Right renal pelvis (tissue), 4 donors: ENCODE measurements at regions not wholly inside any gene's neighbourhood (a gene's known extent, or its start where the extent isn't known, plus 50 kb on each side); places are given as distances from the start of the nearest gene placed in this dataset.
A peak's percentile ranks its signal among the peaks of the same experiment; 100 is the strongest.
"Not testable (repeated sequence)": the region's sequence is repeated elsewhere in the genome, so short reads cannot be mapped to it uniquely, and the experiment has no call there.

Experiments
- DNase-seq, 4 donors: peaks; one replicate each; pipeline ENCODE4 v3.0.0-alpha.2; 2013; ENCODE audit warnings: low read depth in 4 of 4, low spot score in 3 of 4, missing footprints in 1 of 4

- no peak for DNase-seq
These were observed 827.6 kb downstream of the SLC6A15 start for GRCh38 chr12:84085046-84085445.

DNA sequence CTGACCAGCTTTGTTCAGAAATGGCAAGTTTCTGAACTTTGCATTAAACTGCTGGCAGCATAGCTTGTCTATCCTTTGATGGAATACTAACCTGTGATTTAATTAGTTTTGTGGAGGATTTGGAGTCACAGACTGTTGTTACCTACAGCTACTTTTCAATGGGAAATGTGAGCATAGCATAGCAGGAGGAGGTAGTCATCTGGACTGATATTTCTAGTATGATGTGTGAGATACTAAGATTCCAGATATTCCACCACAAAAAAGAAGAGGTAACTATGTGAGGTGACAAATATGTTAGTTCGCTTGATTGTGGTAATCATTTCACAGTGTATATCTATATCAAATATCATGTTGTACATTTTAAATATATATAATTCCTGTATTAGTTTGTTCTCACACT is 833.0 kb downstream of the SLC6A15 start:
- no peak for DNase-seq

GRCh38 chr12:84077679-84078078 is 834.9 kb downstream of the SLC6A15 start:
- DNase-seq: peak in 2 of 4 donors; percentile 0

DNA sequence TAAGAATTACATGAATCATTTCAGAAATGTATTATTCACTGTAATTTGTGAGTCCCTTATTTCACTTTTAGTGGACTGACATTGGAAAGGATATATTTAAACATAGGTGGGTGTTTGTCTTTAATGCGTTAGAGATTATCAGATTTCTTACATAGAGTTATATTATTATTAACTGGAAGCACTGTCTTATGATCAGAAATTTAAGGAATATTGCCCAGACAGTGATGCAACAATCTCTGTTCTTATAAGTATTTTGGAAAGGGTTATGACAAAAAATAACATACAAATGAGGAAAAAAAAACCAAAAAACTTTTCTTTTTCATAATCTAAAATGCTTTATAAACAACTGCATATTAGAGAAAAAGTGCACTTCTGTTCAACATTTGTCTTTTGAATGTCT is 836.6 kb downstream of the SLC6A15 start:
- no peak for DNase-seq

DNA sequence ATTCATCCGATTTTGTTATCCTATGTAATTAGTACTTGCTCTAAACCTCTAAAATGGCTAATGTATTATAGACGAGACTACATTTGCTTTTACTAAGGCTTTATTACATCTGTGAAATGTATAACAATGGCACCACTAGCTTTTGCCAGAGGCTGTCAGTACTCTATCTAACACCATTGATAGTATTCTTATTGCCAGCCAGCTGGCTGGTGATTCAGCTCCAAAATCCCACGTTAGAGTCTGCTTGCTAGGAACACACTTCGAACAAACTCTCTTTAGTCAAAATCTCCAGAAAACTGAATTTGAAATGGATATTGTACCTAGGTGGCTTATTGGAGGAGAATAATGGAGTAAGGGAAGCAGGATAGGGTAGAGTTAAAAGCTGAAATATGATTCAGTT is 839.2 kb downstream of the SLC6A15 start:
- no peak for DNase-seq

DNA sequence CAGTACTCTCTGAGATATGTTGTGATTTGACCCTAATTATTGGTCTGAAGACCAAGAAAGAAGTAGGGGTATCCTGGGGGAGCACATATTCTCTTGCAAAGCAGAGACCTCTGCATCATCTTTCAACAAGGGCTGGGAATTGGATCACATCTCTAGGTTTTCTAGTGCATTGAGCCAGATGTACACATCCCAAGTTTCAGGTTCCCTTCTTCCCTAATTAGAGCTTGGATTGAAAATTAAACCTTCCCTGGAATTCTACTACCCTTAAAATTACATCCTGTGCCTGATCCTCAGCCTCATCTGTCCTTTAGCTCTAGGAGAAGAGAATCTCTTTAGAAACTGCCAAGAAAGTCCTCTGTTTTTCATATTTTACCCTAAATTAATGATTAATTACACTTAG is 839.6 kb downstream of the SLC6A15 start:
- DNase-seq: no peak

GRCh38 chr12:84070292-84070691 is 842.3 kb downstream of the SLC6A15 start:
- no peak for DNase-seq

GRCh38 chr12:84069699-84070098 is 842.9 kb downstream of the SLC6A15 start:
- DNase-seq: no peak

GRCh38 chr12:84069198-84069597 is 843.4 kb downstream of the SLC6A15 start:
- no peak for DNase-seq

- no peak for DNase-seq
These were observed 854.5 kb downstream of the SLC6A15 start for GRCh38 chr12:84058136-84058535.

- DNase-seq: no peak
These were observed 857.8 kb downstream of the SLC6A15 start for GRCh38 chr12:84054811-84055210.

- DNase-seq: no peak
These were observed 864.7 kb downstream of the SLC6A15 start for GRCh38 chr12:84047881-84048280.

GRCh38 chr12:84046859-84047258 is 865.7 kb downstream of the SLC6A15 start:
- DNase-seq: no peak

DNA sequence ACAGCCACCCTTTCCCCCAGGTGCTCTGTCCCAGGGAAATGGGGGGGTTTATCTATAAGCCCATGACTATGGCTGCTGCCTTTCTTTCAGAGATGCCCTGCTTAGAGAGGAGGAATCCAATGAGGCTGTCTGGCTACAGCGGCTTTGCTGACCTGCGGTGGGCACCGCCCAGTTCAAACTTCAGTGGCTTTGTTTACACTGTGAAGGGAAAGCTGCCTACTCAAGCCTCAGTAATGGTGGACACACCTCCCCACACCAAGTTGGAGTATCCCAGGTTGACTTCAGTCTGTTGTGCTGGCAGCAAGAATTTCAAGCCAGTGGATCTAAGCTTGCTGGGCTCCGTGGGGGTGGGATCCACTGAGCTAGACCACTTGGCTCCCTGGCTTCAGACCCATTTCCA is 869.2 kb downstream of the SLC6A15 start:
- no peak for DNase-seq

GRCh38 chr12:84038242-84038641 is 874.4 kb downstream of the SLC6A15 start:
- no peak for DNase-seq

DNA sequence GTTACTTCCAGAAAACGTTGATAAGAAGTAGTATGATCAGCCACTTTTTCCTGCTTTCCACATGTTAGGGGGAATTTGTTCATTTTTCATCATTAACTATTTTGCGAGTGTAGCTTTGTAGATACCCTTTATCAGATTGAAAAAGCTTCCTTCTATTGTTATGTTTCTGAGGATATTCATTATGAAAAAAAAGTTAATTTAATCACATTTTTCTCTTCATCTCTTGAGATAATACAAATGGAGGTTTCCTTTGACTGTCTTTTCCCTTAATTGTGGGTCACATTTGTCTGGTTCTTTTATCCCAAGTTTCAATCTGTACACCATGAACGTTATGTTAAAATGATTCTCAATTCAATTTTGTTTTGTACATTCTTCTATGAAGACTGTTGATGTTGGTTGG is 875.7 kb downstream of the SLC6A15 start:
- no peak for DNase-seq

GRCh38 chr12:84035766-84036165 is 876.8 kb downstream of the SLC6A15 start:
- DNase-seq: no peak

- no peak for DNase-seq
These were observed 877.7 kb downstream of the SLC6A15 start for GRCh38 chr12:84034871-84035270.

DNA sequence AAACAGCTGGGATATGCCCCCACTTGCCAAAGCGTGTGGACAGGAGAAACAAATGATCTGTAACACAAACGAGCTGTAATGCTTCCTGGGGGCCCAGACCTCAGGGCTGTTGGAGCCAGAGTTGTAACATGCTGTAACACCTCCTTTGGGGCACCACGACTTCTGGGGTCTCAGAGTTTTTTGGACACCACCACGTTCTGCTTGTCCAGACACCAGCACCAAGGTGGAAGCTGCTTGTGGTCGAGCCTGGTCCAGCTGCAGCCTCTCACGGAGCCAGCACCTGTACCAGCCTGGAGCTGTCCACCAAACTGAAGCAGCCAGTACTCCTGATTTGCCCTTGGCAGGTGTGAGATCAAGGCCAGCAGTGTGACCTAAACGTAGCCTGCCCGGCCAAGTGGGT is 879.4 kb downstream of the SLC6A15 start:
- no peak for DNase-seq

DNA sequence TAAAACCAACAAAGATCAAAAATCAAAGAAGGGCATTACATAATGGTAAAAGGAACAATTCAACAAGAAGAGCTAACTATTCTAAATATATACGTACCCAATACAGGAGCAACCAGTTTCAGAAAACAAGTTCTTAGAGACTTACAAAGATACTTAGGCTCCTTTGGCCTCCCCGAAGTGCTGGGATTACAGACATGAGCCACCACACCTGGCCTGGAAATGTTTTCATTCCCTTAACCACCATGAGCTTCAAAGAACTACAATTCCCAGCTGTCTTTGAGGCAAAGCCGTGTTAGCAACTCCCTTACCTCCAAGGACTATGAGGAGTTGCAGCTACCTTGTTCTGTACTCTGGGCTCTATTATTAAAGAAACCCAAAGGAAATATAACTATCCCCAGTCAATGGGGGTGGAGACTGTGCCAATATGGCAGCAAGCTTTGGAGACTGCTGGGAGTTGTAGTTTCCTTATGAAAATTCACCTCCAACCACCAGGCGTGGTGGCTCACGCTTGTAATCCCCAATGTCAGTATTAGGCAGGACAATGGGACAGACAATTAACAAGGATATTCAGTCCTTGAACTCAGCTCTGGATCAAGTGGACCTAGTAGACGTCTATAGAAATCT is 893.9 kb downstream of the SLC6A15 start:
- DNase-seq: not testable (repeated sequence)

DNA sequence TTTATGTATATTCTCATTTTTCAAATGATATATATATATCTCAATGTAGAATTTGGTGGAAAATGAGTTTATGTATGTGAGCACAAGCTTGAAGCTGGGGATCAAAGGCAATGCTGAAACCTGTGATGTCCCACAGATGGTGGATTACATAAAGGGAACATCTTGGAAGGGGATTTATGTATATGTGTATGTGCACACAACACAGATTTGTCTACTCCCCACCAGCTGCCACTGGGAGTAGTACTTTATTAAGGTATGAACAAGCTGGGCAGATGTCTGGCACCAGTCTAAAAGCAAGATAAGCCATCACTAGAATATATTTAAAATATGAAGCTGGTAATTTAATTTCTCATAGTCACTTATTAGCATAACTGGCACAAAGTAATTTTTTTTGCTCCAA is 895.6 kb downstream of the SLC6A15 start:
- no peak for DNase-seq

- no peak for DNase-seq
These were observed 915.2 kb downstream of the SLC6A15 start for GRCh38 chr12:83997423-83997822.

GRCh38 chr12:83996671-83997070 is 915.9 kb downstream of the SLC6A15 start:
- no peak for DNase-seq
